GM19043 (cell line): ENCODE measurements at regions not wholly inside any gene's neighbourhood (a gene's known extent, or its start where the extent isn't known, plus 50 kb on each side); places are given as distances from the start of the nearest gene placed in this dataset.

Experiments
- ATAC-seq: cut with Tn5 transposase; IDR thresholded peaks from one replicate; pipeline ENCODE4 v1.9.1; 2021; ENCODE audit warnings: low read depth; ENCODE audit not compliant: unreplicated experiment

DNA sequence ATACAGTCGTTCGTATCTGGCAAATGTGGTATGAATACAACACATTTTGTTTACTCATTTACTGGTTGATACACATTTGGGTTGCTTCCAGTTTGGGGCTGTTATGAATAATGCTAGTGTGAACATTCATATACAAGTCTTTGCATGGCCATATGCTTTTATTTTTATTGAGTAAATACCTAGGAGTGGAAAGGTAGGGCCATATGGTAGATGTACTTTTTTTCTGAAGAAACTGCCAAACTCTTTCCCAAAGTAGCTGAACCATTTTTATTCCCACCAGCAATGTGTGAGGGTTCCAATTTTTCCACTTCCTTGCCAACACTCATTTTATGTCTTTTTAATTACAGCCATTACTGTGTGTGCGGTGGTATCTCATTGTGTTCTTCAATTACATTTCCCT lies 496.2 kb upstream of the NRXN1 start:
- ATAC-seq: no peak

DNA sequence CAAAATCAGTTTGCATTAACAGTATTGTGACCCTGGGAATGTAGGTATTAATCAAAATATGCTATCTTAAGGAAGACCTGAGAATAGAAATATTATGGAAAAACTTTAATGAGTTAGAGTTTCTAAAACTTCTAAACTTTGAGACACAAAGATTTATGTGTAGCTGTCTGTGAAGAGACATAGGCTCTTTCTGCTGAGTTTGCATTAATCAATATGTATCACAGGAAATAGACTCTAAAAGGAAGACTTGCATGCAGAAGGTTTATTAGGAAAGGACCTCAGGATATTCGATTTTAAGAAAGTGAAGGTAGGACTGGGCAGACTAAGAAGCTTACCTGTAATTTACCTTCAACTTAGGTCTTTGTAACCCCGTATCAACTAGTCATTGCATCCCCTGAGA lies 494.8 kb upstream of the NRXN1 start:
- no peak for ATAC-seq

DNA sequence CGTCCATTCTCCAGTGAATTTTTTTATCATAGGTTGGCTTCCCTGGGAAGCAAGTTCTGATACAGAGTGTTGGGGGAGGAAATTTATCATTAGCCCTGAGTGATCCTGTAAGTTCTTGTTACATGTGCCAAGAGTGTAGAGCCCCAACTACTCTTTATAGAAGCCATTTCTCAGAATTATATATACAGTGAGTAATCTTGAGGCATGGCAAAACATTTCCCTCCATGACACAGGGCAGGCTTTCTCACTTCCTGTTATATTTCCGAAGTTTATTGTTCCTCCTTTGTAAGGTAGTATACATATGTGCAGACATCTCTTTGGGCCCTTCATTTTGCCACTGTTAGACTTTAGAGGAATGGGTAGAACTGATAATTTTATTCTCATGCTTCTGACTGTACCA lies 484.7 kb upstream of the NRXN1 start:
- ATAC-seq: no peak

DNA sequence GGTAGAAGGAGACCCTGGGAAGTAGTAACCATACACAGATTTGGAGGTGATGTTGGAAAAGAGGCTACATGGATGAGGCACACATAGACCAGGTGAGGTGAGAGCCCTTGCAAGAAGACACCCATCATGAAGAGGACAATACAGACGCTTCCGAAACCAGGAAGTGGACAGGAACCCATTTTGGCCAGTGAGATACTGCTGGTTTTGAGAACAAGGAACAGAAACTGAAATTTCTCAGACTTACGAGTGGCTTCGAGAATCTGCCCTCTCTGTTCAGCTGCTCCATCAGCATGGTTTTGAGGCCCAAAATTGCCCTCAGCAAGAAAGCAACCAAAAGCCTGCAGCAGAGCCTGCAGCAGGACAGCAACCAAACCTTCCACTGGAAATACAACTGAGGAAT lies 479.1 kb upstream of the NRXN1 start:
- ATAC-seq: peak; percentile 72

DNA sequence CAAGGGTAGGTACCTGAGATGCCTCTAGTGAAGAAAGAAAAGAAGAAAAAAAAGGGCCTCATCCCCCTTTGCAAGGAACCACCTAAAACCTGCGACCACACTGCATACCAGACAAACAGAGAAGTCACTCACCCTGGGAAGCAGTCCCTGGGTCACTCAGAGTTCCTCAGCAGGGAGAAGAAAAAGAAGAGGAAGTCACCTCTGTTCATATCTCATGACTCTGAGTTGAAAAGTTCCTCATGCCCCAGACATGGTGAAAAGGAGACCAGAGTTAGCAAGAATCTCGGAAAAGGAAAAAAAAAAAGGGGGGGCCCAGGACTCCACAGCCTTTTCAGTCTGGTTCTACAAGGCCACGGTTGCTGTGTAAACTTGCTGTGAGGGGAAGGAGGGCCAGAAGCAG lies 478.4 kb upstream of the NRXN1 start:
- no peak for ATAC-seq

DNA sequence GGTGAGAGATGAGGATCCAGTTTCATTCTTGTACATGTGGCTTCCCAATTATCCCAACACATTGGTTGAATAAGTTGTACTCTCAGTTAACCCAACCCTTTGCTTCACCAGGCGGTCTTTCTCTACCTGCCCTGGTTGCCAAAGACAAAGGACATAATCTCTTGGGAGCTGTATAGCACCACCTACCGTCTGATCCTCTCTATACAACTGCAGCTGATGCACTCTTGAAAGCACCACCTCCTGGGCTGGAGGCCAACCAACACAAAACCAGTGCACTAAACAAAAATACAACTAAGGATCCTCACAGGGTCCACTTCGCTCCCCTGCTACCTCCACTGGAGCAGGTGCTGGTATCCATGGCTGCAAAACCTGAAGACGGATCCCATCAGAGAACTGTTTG lies 473.6 kb upstream of the NRXN1 start:
- no peak for ATAC-seq

DNA sequence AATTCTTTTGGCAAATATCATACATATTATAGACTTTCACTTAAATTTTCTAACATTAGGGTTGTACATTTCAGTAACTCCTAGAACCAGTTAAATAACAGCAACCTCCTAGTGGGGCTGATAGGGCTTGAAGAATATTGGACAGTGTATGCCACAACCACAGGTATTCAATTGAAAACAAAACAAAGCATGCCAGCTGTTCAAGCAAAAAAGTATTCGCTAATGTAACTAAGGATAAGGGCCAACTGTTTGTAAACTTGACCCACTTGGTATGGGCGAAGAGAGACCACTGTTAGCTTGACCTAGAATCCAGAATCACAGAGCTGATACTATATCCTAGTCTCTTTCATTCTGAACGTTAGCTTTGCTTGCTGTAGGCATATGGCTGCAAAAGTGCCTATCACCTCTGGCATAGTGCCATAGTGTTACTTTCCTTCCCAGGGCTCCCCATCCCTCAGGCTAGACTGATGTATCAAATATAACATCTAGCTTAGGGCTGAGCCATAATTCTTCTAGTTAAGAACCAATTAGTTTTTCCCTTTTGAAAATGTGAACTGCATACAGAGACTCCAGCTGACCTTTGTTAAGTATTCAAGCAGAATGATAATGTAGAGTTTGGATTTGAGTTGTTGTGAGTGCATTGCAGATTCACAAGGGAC lies 458.8 kb upstream of the NRXN1 start:
- ATAC-seq: no peak

DNA sequence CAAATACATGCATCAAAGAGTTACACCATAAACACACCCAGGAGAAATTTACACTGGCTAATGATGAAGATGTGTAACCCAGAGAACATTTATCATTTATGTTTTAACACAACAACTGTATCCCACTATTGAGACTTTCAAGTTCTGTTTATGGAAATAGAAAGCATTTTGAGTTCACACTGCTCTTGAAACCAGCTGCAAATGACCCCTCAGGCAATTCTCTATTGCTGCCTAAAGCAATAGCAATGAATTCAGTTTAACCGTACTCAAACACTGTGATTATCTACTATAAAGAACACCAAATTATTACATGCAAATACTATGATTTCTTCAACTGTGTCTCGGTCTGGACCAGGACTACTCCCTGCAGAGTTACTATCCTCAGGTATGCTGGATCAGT lies 452.7 kb upstream of the NRXN1 start:
- ATAC-seq: no peak

DNA sequence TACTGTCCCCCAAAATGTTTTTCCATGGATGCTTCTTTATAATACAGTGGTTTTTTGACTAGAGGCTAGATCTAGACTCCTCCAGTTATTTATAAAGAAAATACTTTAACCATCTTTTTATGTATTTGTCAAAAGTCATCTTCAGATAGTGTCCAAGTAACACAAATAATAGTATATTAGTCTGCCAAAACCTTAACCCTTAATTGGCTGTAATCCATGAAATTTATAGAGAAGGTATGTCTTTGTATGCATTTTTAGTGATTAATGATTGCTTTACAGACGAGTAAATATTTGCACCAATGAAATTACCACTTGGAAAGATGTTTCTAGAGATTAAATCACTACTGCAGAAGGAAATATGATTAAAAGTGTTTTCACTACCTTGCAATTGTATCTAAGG lies 451.8 kb upstream of the NRXN1 start:
- no peak for ATAC-seq

DNA sequence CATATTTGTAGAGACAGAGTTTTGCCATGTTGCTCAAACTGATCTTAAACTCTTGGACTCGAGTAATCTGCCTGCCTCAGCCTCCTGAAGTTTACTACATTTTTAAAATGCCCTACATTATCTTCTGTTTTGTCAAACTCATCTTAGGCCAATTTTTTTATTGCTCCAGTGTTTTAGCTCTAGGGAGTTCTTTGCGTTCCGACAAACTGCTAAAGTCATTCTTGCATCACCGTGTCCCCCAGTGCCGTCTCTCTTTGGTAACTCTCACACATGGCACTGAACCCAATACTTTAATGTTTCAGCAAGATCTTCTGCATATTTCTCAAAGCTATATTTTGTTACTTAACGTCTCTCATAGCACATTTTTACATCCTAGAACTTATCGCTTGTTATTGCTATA lies 440.9 kb upstream of the NRXN1 start:
- no peak for ATAC-seq

DNA sequence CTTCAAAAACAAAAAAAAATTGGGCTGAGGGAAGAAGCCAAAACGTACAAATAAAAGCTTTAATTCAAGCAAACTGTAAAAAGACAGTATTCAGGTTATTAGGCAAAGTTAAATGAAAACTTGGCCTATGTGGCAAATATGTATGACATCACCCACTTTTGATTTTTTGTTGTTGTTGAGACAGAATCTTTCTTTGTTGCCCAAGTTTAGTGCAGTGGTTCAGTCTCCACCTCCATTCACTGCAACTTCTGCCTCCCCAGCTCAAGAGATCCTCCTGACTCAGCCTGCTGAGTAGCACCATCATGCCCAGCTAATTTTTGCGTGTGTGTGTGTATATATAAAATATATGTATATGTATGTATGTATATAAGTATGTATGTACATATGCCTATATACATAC lies 440.4 kb upstream of the NRXN1 start:
- no peak for ATAC-seq

DNA sequence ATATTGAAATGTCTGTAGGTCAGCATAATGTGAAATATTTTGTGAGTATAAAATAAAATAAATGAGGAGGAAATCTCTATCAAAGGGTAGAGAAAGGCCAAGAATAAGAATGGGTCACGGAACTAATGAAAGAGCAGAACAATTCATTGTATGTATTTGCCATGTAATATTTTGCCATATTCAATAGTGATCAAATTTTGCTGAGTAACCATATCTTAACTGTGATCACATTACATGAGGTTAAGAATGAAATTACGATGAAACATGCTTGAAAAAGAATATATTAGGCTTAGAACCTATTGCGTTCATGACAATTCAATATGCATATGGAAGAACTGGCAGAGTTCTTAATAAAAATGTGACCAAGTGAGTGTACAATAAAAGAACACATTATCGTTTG lies 437.2 kb upstream of the NRXN1 start:
- no peak for ATAC-seq

DNA sequence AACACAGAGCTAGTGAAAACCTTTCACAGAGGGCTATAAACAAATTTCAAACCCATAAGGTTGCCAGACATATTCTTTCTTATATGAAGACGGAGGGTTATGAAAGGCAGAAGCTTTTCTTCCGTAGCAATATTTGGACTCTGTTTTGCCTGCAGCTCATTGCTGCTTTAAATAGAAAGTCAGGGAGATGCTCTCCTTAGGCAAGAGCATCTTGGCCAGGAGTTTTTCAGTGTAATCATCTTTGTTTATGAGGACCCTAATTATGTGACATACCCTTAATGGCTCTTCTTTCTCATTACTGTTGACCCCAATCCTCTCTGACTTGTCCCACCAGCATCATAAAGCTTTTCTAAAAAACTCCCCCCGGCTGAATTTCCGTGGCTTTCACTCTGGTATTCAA lies 433.4 kb upstream of the NRXN1 start:
- no peak for ATAC-seq

DNA sequence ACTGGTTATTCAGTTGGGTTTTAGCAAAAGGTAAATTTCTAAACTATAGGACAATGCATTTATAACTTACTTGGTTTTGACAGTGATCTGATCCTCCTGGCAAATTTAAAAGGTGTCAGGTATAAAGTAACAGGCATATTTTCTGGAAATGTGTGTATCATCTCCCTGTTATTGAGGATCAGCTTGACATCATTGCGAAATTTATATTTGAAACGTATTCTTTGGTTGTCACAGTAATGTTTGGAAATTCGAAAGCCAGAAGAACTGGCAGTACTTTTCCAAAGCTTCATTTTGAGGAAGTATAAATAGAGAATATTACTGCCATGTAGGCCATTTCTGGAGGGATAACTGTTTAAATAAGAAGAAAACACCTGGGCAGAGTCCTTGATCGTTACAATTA lies 422.2 kb upstream of the NRXN1 start:
- no peak for ATAC-seq

DNA sequence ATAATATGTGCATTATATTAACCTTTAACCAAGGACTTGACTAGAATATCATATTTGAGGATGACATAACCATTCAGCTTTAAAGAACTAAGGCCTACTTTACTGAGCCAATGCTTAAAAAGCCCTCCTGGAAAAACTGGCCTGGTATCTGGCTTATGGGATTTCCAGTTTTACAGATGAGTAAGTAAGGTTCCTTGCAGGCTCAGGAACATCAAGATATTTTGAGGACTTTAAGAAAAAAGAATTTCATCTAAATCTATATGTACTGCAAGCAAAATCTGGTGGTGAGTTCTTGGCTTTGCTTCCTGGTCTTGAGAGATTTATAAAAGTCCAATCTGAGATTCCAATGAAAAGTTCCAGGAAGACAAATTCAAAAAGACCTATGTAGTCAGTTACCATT lies 417.0 kb upstream of the NRXN1 start:
- no peak for ATAC-seq

DNA sequence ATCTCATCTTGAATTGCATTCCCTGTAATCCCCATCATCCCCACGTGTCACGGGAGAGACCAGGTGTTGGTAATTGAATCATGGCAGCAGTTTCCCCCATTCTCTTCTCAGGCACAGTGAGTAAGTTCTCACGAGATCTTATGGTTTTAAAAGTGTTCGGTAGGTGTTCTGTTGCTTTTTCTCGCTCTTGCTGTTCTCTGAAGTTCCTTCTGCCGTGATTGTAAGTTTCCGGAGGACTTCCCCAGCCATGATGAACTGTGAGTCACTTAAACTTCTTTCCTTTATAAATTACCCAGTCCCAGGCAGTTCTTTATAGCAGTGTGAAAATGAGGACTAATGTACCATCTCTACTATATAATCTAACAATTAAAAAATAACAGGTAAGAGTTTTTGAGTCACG lies 409.9 kb upstream of the NRXN1 start:
- ATAC-seq: no peak

DNA sequence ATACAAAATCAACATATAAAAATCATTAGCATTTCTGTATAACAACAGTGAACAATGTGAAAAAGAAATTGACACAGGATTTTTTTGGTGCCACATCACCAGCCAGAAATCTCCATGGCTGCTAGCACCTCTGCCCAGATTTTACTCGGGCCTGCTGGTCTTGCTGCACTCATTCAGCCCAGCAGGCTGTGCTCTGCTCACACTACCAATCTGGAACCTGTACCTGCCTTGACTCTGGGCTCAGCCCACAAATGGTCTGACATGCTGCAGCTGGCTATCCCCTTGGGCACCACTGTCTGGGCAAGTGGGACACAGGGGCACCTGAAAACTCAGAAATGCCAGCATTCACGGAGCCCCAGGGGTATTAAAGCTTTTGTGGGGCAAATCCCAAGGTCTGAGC lies 392.5 kb upstream of the NRXN1 start:
- no peak for ATAC-seq

DNA sequence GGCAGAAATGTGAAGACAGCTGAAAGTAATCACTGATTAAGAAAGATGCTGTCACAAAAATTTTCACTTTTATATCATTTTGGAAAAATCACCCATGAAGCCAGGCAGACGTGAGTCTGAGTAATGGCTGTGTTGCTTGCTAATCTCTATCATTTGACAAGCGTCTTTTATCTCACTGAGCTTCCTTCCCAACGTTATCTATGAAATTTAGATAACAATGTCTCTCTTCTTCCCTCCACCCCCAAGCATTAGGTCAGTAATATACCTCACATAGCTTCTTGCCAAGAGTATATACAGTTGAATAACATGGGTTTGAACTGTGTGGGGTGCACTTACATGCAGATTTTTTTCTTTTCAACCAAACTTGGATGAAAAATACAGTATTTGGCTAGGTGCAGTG lies 388.6 kb upstream of the NRXN1 start:
- no peak for ATAC-seq

DNA sequence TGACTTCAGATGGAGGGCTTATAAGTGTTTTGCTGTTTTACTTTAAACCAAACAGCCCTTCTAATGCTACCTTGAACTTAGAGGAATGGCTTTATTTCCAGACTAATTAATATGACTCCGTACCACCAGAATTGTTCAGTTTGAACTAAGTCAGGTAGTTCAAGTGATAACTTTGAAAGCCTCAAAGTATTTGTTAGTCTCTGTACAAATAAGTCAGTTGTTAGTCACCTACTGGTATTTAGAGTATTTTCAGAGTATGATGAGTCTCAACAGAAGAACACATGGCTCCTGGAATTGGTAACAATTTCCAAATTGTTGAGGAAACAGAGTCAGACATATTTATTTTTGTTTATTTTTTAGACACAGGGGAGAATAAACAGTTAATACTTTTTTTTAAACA lies 381.8 kb upstream of the NRXN1 start:
- ATAC-seq: no peak

DNA sequence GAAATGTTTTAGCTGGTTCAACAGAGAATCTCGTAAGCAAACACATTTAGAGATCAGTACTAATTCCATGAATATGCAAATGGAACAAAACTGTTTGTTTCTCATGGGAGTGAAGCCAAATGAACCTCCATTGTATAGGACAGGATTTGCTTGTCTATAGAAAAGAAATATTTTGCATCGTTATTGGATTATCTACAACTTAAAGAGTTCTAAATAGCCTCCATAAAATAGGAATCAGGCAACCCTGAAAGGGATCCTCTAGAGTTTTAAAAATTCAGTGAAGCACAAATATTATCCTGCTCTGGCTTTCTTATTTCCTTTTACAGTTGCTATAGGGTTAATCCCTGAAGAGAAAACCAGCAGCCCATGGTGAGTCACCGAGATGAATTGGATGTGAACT lies 378.4 kb upstream of the NRXN1 start:
- ATAC-seq: no peak

DNA sequence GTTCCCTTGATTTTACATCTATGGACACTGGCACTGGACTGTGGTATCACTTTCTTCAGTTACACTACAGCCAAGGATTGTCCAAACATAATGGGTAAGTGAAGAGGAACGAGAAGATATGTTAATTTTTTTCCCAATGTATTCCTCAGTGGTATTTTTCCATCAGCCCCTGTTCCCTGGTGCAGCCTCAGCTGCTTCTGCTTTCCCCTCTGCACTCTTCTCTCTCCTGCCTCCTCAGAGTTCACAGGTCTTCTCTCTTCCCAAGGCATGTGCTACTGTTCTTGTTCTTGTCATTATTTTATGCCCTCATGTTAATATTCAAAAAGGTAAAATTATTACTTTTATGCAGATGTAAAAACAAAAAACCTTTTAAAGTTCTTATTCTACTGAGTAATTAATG lies 378.0 kb upstream of the NRXN1 start:
- ATAC-seq: no peak

DNA sequence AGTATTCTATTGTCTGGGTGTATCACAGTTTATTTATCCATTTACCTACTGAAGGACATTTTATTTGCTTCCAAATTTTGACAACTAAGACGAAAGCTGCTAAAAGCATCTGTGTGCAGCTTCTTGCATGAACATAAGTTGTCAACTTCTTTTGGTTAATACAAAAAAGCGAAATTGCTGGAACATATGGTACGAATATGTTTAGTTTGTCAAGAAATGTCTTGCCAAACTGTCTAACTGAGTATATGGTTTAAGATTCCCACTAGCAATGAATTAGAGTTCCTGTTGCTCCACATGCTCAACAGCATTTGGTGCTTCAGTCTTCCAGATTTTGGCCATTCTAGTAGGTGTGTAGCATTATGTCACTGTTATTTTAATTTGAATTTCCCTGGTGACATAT lies 372.3 kb upstream of the NRXN1 start:
- no peak for ATAC-seq

DNA sequence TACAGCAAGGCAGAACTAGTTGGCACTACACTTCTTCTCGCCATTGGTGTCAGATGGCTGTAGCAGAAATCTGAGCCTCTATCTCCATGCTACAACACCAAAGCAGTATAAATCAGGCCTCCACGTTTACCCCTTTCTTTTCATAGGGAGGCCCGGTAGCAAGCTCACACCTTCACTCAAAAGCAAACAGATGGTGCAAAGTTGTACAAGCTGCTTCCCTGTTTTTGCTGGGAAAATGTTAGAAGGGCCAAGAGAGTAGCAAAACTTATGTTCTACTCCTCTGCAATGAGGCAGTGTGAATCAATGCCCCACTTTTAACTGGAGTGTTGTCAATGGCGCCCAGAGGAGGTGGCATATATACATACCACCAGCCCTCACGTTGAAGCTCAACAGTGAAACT lies 369.6 kb upstream of the NRXN1 start:
- no peak for ATAC-seq
